ENCODE measurements at regions not wholly inside any gene's neighbourhood (a gene's known extent, or its start where the extent isn't known, plus 50 kb on each side); places are given as distances from the start of the nearest gene placed in this dataset.
A peak's percentile ranks its signal among the peaks of the same experiment; 100 is the strongest.

- H3K4me2 ChIP-seq: no peak overlapping the region
- H3K9me3 ChIP-seq (ENCODE audit: low read depth): no peaks in the 10 kb centered on the region
- Mint-ChIP-seq H3K4me3 (no peak overlapping the region), H3K27me3 (ENCODE audit: insufficient read depth, low read depth) (peaks cover 3% of the 10 kb centered on the region), H3K9me3 (no peaks in the 10 kb centered on the region), H3K36me3 (no peaks in the 10 kb centered on the region), H3K4me1 (no peaks in the 10 kb centered on the region), H3K27ac (peak overlapping the region; percentile 12)
- peaks cover 7% of the 10 kb centered on the region for H3K4me1 ChIP-seq
- no peak overlapping the region for H3K9ac ChIP-seq
- no peaks in the 10 kb centered on the region for H3F3A ChIP-seq (ENCODE audit: low read depth)
- no peak overlapping the region for H3K27ac ChIP-seq
- no peak overlapping the region for H3K4me3 ChIP-seq
- TF ChIP-seq, protein P1, sequence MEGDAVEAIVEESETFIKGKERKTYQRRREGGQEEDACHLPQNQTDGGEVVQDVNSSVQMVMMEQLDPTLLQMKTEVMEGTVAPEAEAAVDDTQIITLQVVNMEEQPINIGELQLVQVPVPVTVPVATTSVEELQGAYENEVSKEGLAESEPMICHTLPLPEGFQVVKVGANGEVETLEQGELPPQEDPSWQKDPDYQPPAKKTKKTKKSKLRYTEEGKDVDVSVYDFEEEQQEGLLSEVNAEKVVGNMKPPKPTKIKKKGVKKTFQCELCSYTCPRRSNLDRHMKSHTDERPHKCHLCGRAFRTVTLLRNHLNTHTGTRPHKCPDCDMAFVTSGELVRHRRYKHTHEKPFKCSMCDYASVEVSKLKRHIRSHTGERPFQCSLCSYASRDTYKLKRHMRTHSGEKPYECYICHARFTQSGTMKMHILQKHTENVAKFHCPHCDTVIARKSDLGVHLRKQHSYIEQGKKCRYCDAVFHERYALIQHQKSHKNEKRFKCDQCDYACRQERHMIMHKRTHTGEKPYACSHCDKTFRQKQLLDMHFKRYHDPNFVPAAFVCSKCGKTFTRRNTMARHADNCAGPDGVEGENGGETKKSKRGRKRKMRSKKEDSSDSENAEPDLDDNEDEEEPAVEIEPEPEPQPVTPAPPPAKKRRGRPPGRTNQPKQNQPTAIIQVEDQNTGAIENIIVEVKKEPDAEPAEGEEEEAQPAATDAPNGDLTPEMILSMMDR (IDR thresholded peaks at IDR 0.05): no peak
- TF ChIP-seq EZH2 (IDR thresholded peaks at IDR 0.05) (no peak), EZH2phosphoT487 (IDR thresholded peaks at IDR 0.05) (no peak)
- H3K79me2 ChIP-seq (ENCODE audit: low read depth): no peaks in the 10 kb centered on the region
- no peaks in the 10 kb centered on the region for H3K27me3 ChIP-seq
- no peak overlapping the region for H2AFZ ChIP-seq (replicated peaks)
- H4K20me1 ChIP-seq (ENCODE audit: low read depth): no peaks in the 10 kb centered on the region
- no peaks in the 10 kb centered on the region for H3K36me3 ChIP-seq
- no peak for DNase-seq (ENCODE audit: low spot score)
Observed at GRCh38 chr17:36749493-36749892, 148.1 kb downstream of the MRM1 start.

GRCh38 chr17:36750316-36750885 lies 149.0 kb downstream of the MRM1 start:
- no peaks in the 10 kb centered on the region for H3K27me3 ChIP-seq

DNA sequence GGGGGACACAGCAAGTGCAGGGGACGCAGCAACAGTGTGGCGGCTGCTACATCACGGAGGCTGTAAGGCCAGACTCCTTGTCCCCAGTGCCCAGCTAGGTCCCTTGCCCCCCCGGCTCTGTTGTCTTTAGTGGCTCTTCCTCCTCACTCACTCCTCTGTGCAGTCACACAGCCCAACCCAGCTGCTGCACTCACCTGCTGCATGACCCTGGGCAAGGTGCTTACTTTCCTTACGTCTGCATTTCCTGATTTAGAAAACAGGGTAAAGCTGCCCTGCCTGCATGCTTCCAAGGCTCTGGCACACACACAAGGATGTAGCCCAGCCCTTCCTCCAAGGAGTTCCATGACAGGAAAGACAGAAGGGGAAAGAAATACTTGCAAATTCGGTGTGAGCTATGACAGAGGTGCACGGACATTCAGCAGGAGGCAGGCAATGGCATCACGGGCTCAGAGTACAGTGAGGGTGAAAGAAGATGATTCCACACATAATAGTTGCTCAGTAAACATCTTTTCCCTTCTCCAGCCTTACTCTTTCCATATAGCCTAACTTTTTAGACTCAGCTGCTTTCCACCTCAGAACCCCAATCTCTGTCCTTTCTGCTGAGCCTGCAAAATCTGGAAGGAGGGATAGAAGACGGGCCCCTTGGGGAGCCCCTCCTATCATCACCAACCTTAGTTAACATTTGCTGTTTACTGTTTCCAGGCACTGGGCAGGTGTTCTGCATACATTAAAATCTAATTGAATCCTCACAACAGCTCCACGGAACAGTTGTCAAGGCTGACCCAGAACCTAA lies 150.9 kb downstream of the MRM1 start:
- Mint-ChIP-seq H3K4me3 (peak overlapping the region; percentile 22), H3K9me3 (no peaks in the 10 kb centered on the region)
- H2AFZ ChIP-seq (replicated peaks): no peak overlapping the region

More at GRCh38 chr17:36750316-36750885, 149.0 kb downstream of the MRM1 start:
- no peaks in the 10 kb centered on the region for H3K9me3 Mint-ChIP-seq
- no peaks in the 10 kb centered on the region for H3K79me2 ChIP-seq (ENCODE audit: low read depth)
- no peak overlapping the region for H3K4me3 Mint-ChIP-seq
- no peak overlapping the region for H3K27ac ChIP-seq
- H3K4me1 Mint-ChIP-seq: no peaks in the 10 kb centered on the region
- H3K9ac ChIP-seq: no peak overlapping the region
- no peaks in the 10 kb centered on the region for H3F3A ChIP-seq (ENCODE audit: low read depth)
- H3K4me2 ChIP-seq: no peak overlapping the region
- H3K4me3 ChIP-seq: no peak overlapping the region
- no peaks in the 10 kb centered on the region for H4K20me1 ChIP-seq (ENCODE audit: low read depth)
- no peak overlapping the region for H3K27ac Mint-ChIP-seq
- DNase-seq (ENCODE audit: low spot score): no peak
- TF ChIP-seq EZH2 (IDR thresholded peaks at IDR 0.05): no peak
- TF ChIP-seq, protein P1 (IDR thresholded peaks at IDR 0.05): no peak
- TF ChIP-seq EZH2phosphoT487 (IDR thresholded peaks at IDR 0.05): no peak
- H3K27me3 Mint-ChIP-seq (ENCODE audit: insufficient read depth, low read depth): peaks cover 3% of the 10 kb centered on the region
- H3K9me3 ChIP-seq (ENCODE audit: low read depth): no peaks in the 10 kb centered on the region
- H3K36me3 Mint-ChIP-seq: no peaks in the 10 kb centered on the region
- peaks cover 7% of the 10 kb centered on the region for H3K4me1 ChIP-seq
- no peak overlapping the region for H2AFZ ChIP-seq (replicated peaks)
- no peaks in the 10 kb centered on the region for H3K36me3 ChIP-seq

More for the DNA sequence above, 150.9 kb downstream of the MRM1 start:
- Histone ChIP-seq H3K4me2 (no peak overlapping the region), H3K36me3 (no peaks in the 10 kb centered on the region), H3K9ac (no peak overlapping the region), H3K4me3 (no peak overlapping the region), H3K79me2 (ENCODE audit: low read depth) (no peaks in the 10 kb centered on the region), H4K20me1 (ENCODE audit: low read depth) (no peaks in the 10 kb centered on the region), H3F3A (ENCODE audit: low read depth) (no peaks in the 10 kb centered on the region), H3K4me1 (peaks cover 7% of the 10 kb centered on the region), H3K27ac (no peak overlapping the region), H3K27me3 (no peaks in the 10 kb centered on the region), H3K9me3 (ENCODE audit: low read depth) (no peaks in the 10 kb centered on the region)
- TF ChIP-seq EZH2phosphoT487 (IDR thresholded peaks at IDR 0.05): no peak
- TF ChIP-seq, protein P1 (IDR thresholded peaks at IDR 0.05): no peak
- TF ChIP-seq EZH2 (IDR thresholded peaks at IDR 0.05): no peak
- Mint-ChIP-seq H3K27me3 (ENCODE audit: insufficient read depth, low read depth) (peaks cover 8% of the 10 kb centered on the region), H3K36me3 (no peaks in the 10 kb centered on the region), H3K4me1 (peaks cover 2% of the 10 kb centered on the region), H3K27ac (no peak overlapping the region)
- DNase-seq (ENCODE audit: low spot score): no peak

Data from neural progenitor cell (in vitro differentiated cells).